ENCODE measurements at regions not wholly inside any gene's neighbourhood (a gene's known extent, or its start where the extent isn't known, plus 50 kb on each side); places are given as distances from the start of the nearest gene placed in this dataset.

GRCh38 chr15:99907698-99908097, 174.5 kb upstream of the LYSMD4 start:
- H3K4me3 ChIP-seq (ENCODE audit: low read length) = no peak overlapping the region
- DNase-seq (ENCODE audit: low read depth) = no peak
- TF ChIP-seq CTCF (conservative IDR thresholded peaks at IDR 0.05; ENCODE audit: low read depth, low read length) = no peak

- no peak for DNase-seq (ENCODE audit: low read depth)
- H3K4me3 ChIP-seq (ENCODE audit: low read length) = no peak overlapping the region
- no peak for TF ChIP-seq CTCF (conservative IDR thresholded peaks at IDR 0.05; ENCODE audit: low read depth, low read length)
Observed at GRCh38 chr15:99906793-99907192, 173.6 kb upstream of the LYSMD4 start.

GRCh38 chr15:99906311-99906710, 173.1 kb upstream of the LYSMD4 start:
- H3K4me3 ChIP-seq (ENCODE audit: low read length) = no peak overlapping the region
- no peak for TF ChIP-seq CTCF (conservative IDR thresholded peaks at IDR 0.05; ENCODE audit: low read depth, low read length)
- no peak for DNase-seq (ENCODE audit: low read depth)

GRCh38 chr15:99902248-99902928, 169.2 kb upstream of the LYSMD4 start:
- H3K4me3 ChIP-seq (ENCODE audit: low read length) = no peak overlapping the region
- TF ChIP-seq CTCF (conservative IDR thresholded peaks at IDR 0.05; ENCODE audit: low read depth, low read length) = no peak
- no peak for DNase-seq (ENCODE audit: low read depth)

GRCh38 chr15:99895956-99896311, 162.7 kb upstream of the LYSMD4 start:
- no peak for TF ChIP-seq CTCF (conservative IDR thresholded peaks at IDR 0.05; ENCODE audit: low read depth, low read length)
- no peak for DNase-seq (ENCODE audit: low read depth)
- no peak overlapping the region for H3K4me3 ChIP-seq (ENCODE audit: low read length)

GRCh38 chr15:99895189-99895955, 162.1 kb upstream of the LYSMD4 start:
- H3K4me3 ChIP-seq (ENCODE audit: low read length) = no peak overlapping the region
- DNase-seq (ENCODE audit: low read depth) = no peak
- no peak for TF ChIP-seq CTCF (conservative IDR thresholded peaks at IDR 0.05; ENCODE audit: low read depth, low read length)

GRCh38 chr15:99878835-99879234, 145.6 kb upstream of the LYSMD4 start:
- no peak for TF ChIP-seq CTCF (conservative IDR thresholded peaks at IDR 0.05; ENCODE audit: low read depth, low read length)
- no peak for DNase-seq (ENCODE audit: low read depth)
- no peak overlapping the region for H3K4me3 ChIP-seq (ENCODE audit: low read length)

Data from retinal pigment epithelial cell (primary cell).